RCC 7860 (cell line): ENCODE measurements at regions not wholly inside any gene's neighbourhood (a gene's known extent, or its start where the extent isn't known, plus 50 kb on each side); places are given as distances from the start of the nearest gene placed in this dataset.

Experiments
- DNase-seq: peaks from one replicate; pipeline ENCODE4 v3.0.0-alpha.2; 2015; ENCODE audit warnings: low spot score
- FAIRE-seq: peaks from 2 replicates; lab custom pipeline; 2012; peaks lifted over from hg19 to GRCh38; lab: Jason Lieb, UNC

DNA sequence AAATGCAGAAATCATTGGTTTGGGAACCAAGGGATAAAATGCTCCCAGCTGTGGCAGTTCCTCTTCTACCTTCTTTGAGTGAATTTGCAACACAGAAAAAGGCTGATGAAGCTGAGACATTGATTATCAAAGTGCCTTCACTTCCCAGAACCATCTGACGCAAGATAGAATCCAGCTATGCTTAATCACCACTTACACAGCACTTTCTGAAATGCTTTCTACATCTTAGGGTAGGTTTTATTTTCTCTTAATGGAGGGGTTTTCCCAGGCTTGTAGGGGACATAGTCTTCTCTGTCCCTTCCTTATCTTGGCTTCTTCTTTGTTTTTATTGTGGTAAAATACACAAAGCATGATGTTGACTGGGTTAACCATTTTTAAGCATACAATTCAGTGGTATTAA, 332.6 kb upstream of the ZNF32 start:
- peak; percentile 62 for DNase-seq
- FAIRE-seq, result no peak

GRCh38 chr10:43980715-43981114, 332.0 kb upstream of the ZNF32 start:
- FAIRE-seq (no peak), DNase-seq (no peak)

GRCh38 chr10:43980313-43980712, 331.6 kb upstream of the ZNF32 start:
- FAIRE-seq (no peak), DNase-seq (no peak)

- FAIRE-seq, result no peak
- DNase-seq, result no peak
Observed at GRCh38 chr10:43979551-43979950, 330.9 kb upstream of the ZNF32 start.

- DNase-seq (no peak), FAIRE-seq (no peak)
Observed at GRCh38 chr10:43978936-43979335, 330.3 kb upstream of the ZNF32 start.

DNA sequence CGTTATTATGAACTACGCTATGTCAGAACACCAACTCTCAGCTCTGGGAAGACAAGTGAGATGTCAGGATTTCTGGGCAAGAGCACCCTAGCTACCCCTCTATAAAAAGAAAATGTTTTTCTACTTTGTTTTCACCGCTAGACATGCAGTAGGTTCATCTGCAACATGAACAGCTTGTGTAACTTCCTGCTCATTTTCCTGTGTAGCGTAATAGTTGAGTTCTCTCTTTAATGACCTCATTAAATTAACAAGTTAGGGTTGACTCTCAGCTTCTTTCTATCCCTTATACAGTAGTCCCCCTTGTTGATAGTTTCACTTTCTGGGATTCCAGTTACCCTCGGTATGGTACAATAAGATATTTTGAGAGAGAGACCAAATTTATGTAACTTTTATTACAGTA, 329.4 kb upstream of the ZNF32 start:
- no peak for DNase-seq

DNA sequence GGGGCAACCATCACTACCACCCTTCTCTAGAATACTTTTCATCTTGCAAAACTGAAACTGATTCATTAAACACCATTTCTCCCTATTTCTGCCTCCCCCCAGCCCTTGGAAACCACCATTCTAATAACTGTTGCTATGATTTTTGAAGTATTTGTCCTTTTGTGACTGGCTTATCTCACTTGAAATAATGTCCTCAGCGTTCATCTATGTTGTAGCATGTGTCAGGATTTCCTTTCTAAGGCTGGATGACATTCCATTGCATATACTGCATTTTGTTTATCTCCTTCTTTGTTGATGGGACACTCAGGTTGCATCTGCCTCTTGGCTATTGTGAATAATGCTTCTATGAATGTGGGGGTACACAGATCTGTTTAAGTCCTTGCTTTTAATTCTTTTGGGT, 327.6 kb upstream of the ZNF32 start:
- no peak for DNase-seq
- no peak for FAIRE-seq

More for the DNA sequence above, 329.4 kb upstream of the ZNF32 start:
- no peak for FAIRE-seq

DNA sequence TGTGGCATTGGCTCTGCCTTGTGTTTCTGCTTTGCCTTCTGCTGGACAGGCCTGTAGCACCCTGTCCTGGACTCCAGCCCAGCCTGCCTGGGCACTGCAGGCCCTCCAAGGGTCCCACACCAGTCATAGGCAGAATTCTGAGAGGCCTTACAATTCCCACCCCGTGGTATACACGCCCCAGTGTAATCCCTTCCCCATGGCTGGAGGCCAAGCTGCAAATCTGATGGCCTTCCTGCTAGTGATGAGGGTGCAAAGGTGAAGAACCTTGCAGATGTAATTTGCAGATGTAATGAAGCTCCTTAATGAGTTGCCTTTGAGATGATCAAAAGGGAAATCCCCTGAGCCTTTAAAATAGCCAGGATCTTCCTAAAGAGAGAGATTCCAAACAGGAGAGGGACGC, 325.1 kb upstream of the ZNF32 start:
- DNase-seq, result no peak
- no peak for FAIRE-seq

GRCh38 chr10:43972976-43973647, 324.4 kb upstream of the ZNF32 start:
- no peak for FAIRE-seq
- no peak for DNase-seq

DNA sequence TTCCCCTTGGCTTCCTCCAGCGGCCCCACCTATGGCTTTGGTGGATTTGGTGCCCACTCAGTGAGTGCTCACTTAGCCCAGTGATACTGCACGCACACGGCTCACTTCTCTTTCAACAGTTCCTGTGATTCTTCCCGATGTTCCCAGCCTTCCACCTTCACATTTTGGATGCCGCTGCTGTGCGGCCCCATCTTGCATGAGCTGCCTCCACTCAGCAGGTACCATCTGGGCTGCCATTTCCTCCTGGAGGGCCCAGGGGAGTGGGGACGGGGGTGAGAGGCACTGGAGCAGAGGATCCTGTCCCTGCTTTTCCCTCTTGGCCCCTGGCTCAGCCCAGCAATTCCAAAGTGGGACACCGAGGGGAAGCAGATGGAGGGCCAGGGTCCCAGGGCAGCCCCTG, 323.3 kb upstream of the ZNF32 start:
- FAIRE-seq (no peak), DNase-seq (no peak)

DNA sequence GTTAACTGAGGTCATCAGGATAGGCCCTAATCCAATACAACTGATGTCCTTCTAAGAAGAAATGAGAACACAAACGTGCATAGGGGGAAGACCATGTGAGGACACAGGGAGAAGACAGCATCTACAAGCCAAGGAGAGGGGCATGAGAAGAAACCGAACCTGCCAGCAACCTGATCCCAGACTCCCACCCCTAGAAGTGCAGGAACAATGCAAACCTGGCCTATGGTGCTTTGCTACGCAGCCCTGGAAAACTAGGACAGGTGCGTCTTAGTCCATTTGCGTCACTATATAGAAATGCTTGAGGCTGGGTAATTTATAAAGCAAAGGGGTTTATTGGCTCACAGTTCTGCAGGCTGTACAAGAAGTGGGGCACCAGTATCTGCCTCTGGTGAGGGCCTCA, 322.6 kb upstream of the ZNF32 start:
- no peak for DNase-seq
- no peak for FAIRE-seq

DNA sequence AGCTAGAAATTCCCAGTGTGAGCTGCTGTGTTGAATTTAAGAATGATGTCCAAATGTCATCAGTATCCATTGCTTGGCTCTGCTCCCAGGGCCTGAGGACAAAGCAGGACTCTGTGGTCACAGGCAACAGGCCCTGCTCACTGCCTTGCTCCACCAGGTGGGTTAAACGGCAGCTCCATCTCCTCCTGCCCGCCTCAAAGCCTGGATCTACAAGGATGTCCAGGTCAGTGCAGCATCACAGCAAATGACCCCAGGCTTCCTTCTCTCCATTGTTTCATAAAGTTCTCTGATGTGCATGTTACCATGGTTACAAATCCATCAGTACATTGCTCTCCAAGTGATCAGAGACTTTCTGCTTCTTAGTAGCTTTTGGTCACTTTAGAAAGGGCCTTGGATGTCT, 322.0 kb upstream of the ZNF32 start:
- FAIRE-seq (no peak), DNase-seq (no peak)

DNA sequence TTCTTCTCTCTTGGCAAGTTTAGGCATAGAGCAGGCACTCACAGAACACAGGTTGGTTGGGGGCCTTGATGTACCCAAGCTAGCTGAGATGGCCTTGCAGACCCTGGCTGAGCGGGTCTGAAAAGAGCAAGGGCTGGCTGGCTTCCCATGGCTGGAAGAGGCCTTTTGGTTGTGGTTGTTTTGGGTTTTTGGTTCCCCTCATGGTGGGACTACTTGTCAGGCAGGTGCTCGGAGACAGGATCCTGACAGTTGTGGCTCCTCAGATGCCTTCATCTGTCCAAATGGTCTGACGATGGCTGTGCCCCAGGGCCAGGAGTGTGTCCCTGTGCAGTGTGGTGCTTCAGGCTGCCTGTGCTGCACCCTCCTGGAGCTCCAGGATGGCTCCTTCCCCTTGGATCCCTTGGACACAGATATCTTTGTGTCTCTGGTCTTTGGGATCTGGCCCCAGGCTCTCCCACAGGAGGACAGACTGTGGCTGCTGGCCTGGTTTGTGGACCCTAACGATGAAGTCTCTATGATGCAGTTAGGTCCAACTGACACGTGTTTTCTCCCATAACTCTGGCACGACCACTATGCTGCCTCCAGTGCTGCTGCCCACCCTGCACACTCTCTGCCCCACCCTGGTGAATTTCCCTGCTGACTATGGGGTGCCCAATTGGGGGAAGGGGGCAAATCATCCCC, 321.5 kb upstream of the ZNF32 start:
- no peak for DNase-seq
- FAIRE-seq, result no peak

GRCh38 chr10:43969506-43969905, 320.8 kb upstream of the ZNF32 start:
- FAIRE-seq (no peak), DNase-seq (no peak)

GRCh38 chr10:43968961-43969360, 320.3 kb upstream of the ZNF32 start:
- FAIRE-seq (no peak), DNase-seq (no peak)

DNA sequence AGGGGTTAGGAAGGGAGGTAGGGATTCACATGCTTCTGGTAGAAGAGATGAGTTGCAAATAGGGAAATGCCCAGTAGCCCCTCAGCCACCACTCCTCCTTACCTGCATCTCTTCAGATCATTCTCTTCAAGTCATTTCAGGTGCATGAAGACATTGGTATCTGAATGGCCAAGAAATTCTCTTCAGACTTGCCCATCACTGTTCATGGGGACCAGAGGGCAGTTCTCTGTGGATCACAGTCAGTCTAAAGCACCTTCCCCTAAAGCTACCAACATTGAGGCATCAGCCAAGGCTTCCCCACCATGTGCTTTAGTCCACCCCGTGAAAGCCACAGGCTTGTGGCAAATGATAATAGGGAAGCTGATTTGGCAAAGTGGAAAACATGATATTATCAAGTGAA, 319.4 kb upstream of the ZNF32 start:
- FAIRE-seq (no peak), DNase-seq (no peak)

- DNase-seq (no peak), FAIRE-seq (no peak)
Observed at GRCh38 chr10:43966571-43966965, 317.9 kb upstream of the ZNF32 start.

DNA sequence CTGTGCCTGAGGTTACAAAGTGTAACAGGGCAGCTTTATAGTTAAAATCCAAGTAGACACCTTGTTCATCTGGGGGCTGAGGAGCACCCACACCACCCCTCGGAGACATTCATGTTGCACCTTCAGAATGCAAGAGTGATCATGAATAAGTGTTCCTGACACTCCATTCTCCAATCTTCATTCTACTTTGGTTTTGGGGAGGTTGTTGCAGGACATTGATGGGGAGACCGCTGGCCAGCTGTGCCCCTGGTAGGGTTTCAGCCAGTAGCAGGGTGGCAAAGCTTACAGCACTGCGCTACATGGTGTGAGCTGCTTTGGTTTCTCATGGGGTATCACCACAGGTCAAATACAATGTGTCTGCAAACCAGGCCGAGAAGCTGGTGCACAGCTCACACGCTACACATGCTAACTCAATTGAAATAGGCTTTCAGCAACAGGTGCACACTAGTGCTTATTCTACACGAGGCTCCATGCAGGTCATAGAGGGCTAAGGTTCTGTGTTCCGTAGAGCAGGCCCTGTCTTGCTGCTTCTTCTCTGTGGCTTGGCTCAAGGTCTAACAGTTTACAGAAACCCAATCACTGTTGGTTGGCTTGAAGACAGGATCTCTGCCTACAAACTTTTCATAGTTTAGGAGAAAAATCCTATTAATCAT, 317.4 kb upstream of the ZNF32 start:
- FAIRE-seq (no peak), DNase-seq (no peak)

DNA sequence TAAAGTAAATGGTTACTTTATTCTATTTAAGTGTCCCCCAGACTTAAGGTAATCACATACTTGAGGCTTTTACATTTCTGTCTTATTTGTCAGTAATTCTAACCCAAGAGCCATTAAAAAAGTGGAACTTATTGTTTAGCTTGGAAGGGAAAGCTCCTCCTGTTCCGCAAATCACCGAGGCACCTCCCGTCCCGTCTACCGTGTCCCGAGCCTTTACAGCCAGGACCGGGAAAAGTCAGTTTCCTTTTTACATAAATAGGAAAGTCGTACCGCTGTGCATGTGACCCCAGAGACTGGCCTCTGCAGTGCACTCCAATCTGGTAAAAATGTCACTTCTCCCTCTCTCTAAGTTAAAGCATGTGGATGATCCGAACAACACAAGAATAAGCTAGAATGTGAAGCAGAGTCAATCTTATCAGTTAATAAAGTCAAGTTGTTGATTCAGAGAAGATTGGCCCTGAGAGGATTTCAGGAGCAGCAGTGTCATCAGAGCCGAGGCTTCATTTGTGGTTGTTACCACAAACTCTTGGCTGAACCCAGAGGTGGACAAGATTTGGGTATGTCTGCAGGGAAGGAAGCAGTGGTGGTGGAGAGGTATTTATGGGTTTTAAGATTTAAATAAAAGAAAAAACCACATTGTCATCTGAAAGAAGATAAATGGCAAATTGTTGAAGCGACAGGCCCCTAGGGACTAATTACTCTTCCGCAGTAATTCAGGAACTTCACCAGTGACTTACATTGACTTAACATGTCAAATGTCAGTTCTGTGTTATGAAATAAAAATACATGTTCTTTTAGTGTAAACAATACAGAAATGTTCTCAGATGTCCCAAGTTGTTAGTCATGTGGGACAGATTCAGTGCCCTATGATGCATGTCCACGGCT, 316.6 kb upstream of the ZNF32 start:
- DNase-seq (peak; percentile 49), FAIRE-seq (peak; percentile 87)

GRCh38 chr10:43964486-43964885, 315.8 kb upstream of the ZNF32 start:
- FAIRE-seq (no peak), DNase-seq (no peak)

GRCh38 chr10:43963793-43964425, 315.2 kb upstream of the ZNF32 start:
- DNase-seq, result no peak
- FAIRE-seq, result no peak
